B cell (primary cell): ENCODE measurements at regions not wholly inside any gene's neighbourhood (a gene's known extent, or its start where the extent isn't known, plus 50 kb on each side); places are given as distances from the start of the nearest gene placed in this dataset.

ENCODE experiments used
- ATAC-seq: fragments of 200-7000 bp; cut with Tn5 transposase; one replicate; pipeline ENCODE4 v1.10.0; 2021; ENCODE audit warnings: low read depth, mild to moderate bottlenecking, moderate number of reproducible peaks, moderate library complexity
- CTCF ChIA-PET: fragments of 350-600 bp; sonication (Branson Sonifier 250); formaldehyde crosslinking; loops from one replicate; lab custom pipeline; 2021; ENCODE audit warnings: antibody characterized with exemption, inconsistent platforms; lab: Charles Lee
- POLR2A ChIA-PET: fragments of 350-600 bp; sonication (Branson Sonifier 250); formaldehyde crosslinking; loops from one replicate; lab custom pipeline; 2021; ENCODE audit warnings: antibody characterized with exemption; lab: Charles Lee
- DNase-seq: peaks from one replicate; pipeline ENCODE4 v3.0.0; 2013
- H2AFZ ChIP-seq: 2 replicates; pipeline ENCODE4 v1.6.1; 2012; ENCODE audit warnings: mild to moderate bottlenecking, low read depth, low read length; ENCODE audit not compliant: insufficient read depth, poor library complexity, severe bottlenecking
- H3K27ac ChIP-seq, 2 donors: 1 replicate in 1 of 2; 2 replicates in 1 of 2; pipeline ENCODE4 v1.5.1; 2012 to 2013; ENCODE audit warnings: low read length in 2 of 2, mild to moderate bottlenecking in 2 of 2, moderate library complexity in 1 of 2
- H3K27me3 ChIP-seq, 4 experiments: fragments of 200-600 bp in 1 of 4; sonication (generic) in 1 of 4; replicated peaks in 1 of 4; 1 replicate in 2 of 4; 2 replicates in 2 of 4; pipeline versions ENCODE4 v1.6.1 to v1.7.0; 2013 to 2016; ENCODE audit warnings: low read length in 3 of 4, mild to moderate bottlenecking in 2 of 4, mixed read lengths in 1 of 4, moderate library complexity in 1 of 4; ENCODE audit not compliant: insufficient read depth in 4 of 4, control insufficient read depth in 3 of 4; ENCODE audit errors: control extremely low read depth in 1 of 4
- H3K36me3 ChIP-seq, 2 experiments: replicated peaks in 1 of 2; 1 replicate in 1 of 2; 2 replicates in 1 of 2; pipeline versions ENCODE4 v1.6.1 to v1.7.1; 2013; ENCODE audit warnings: low read length in 1 of 2; ENCODE audit not compliant: insufficient read depth in 2 of 2, control insufficient read depth in 1 of 2; ENCODE audit errors: control extremely low read depth in 1 of 2, extremely low read depth in 1 of 2
- H3K4me1 ChIP-seq, 2 donors: fragments of 200-600 bp in 1 of 2; sonication (generic) in 1 of 2; 1 replicate in 1 of 2; 2 replicates in 1 of 2; pipeline versions ENCODE4 v1.5.1 to v1.6.1; 2013 to 2017; ENCODE audit warnings: low read length in 2 of 2; ENCODE audit not compliant: control insufficient read depth in 2 of 2, insufficient read depth in 2 of 2
- H3K4me2 ChIP-seq: replicated peaks from 2 replicates; pipeline ENCODE3; 2012; ENCODE audit warnings: mild to moderate bottlenecking, low read depth, low read length; ENCODE audit not compliant: poor library complexity, severe bottlenecking
- H3K4me3 ChIP-seq, 5 experiments: fragments of 200-600 bp in 1 of 5; sonication (generic) in 1 of 5; 1 replicate in 3 of 5; 2 replicates in 2 of 5; pipeline versions ENCODE4 v1.5.1 to v1.7.0; 2011 to 2016; ENCODE audit warnings: low read length in 4 of 5, mild to moderate bottlenecking in 4 of 5, low read depth in 2 of 5, control low read depth in 1 of 5, moderate library complexity in 1 of 5; ENCODE audit not compliant: insufficient read depth in 1 of 5; ENCODE audit errors: control extremely low read depth in 1 of 5, extremely low read depth in 1 of 5
- H3K79me2 ChIP-seq: fragments of 200-600 bp; sonication (generic); one replicate; pipeline ENCODE4 v1.6.0; 2016; ENCODE audit warnings: low read length; ENCODE audit not compliant: control insufficient read depth, insufficient read depth
- H3K9ac ChIP-seq: fragments of 200-600 bp; sonication (generic); 2 replicates; pipeline ENCODE4 v1.6.1; 2017; ENCODE audit warnings: mild to moderate bottlenecking, low read length, moderate library complexity
- H3K9me3 ChIP-seq, 3 donors: one replicate each; pipeline versions ENCODE4 v1.6.1 to v1.7.1; 2013; ENCODE audit warnings: low read length in 2 of 3; ENCODE audit not compliant: control insufficient read depth in 2 of 3, insufficient read depth in 1 of 3; ENCODE audit errors: control extremely low read depth in 1 of 3
- H4K20me1 ChIP-seq: 2 replicates; pipeline ENCODE4 v1.6.0; 2012; ENCODE audit warnings: mild to moderate bottlenecking, low read length; ENCODE audit not compliant: insufficient read depth, control insufficient read depth, poor library complexity, severe bottlenecking
- H3K27ac Mint-ChIP-seq: one replicate; pipeline ENCODE4 v1.8.0; 2021; ENCODE audit warnings: mixed read lengths
- H3K27me3 Mint-ChIP-seq: one replicate; pipeline ENCODE4 v1.8.0; 2021; ENCODE audit warnings: mixed read lengths
- H3K4me1 Mint-ChIP-seq: one replicate; pipeline ENCODE4 v1.8.0; 2021; ENCODE audit warnings: mixed read lengths
- H3K4me3 Mint-ChIP-seq: one replicate; pipeline ENCODE4 v1.8.0; 2021; ENCODE audit warnings: mixed read lengths
- H3K9me3 Mint-ChIP-seq: one replicate; pipeline ENCODE4 v1.8.0; 2022; ENCODE audit warnings: mixed read lengths; ENCODE audit not compliant: insufficient read depth
- EZH2 ChIP-seq: IDR thresholded peaks from 2 replicates; pipeline ENCODE4 v1.6.1; 2012; ENCODE audit warnings: borderline replicate concordance, low read depth, mild to moderate bottlenecking, moderate library complexity, low read length; ENCODE audit not compliant: insufficient read depth, poor library complexity, severe bottlenecking
- WGBS: methylation state at CpG from one replicate; pipeline ENCODE4 v1.1.5; 2013; ENCODE audit warnings: missing lambda C conversion rate; ENCODE audit not compliant: insufficient coverage; 5-methylcytosine and 5-hydroxymethylcytosine counted together
- intact Hi-C: fragments of 100-400 bp; cut with micrococcal nuclease; formaldehyde crosslinking; loops from one replicate; pipeline ENCODE4 v1.10.0; 2022
- TF ChIP-seq, protein P1 (sequence below): fragments of 200-600 bp; IDR thresholded peaks from one replicate; pipeline ENCODE4 v1.8.0; 2022; ENCODE audit warnings: antibody characterized with exemption, mild to moderate bottlenecking

DNA sequence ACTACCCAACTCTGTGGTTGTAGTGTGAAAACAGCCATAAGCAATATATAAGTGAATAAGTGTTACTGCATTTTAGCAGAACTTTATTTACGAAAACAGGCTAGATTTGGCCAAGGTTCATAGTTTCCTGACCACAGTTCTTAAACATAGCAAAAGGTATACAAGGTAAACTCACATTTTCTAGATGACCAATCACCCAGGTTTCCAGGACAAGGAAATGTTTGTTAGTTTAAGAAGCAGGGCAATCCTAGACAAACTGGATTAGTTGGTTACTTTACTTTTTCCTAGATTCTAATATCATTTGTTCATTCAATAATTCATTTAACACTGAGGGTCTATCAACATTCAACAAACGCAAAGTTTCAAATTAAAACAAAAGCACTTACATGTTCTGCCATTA is 201.7 kb downstream of the SPRY2 start:
- ChIA-PET CTCF (no interaction called here), POLR2A (no interaction called here)
- Histone ChIP-seq H3K4me1 (no peaks in the 10 kb centered on the region), H4K20me1 (no peaks in the 10 kb centered on the region), H3K4me2 (no peak overlapping the region), H3K27me3 (no peaks in the 10 kb centered on the region), H3K9ac (no peak overlapping the region), H2AFZ (no peak overlapping the region), H3K4me3 (no peak overlapping the region), H3K36me3 (no peaks in the 10 kb centered on the region), H3K79me2 (no peaks in the 10 kb centered on the region), H3K9me3 (no peaks in the 10 kb centered on the region), H3K27ac (no peak overlapping the region)
- ATAC-seq, result no peak
- no peak overlapping the region for H3K27ac Mint-ChIP-seq
- intact Hi-C loops, result no loop called here
- no peak overlapping the region for H3K4me3 Mint-ChIP-seq
- H3K9me3 Mint-ChIP-seq, result no peaks in the 10 kb centered on the region
- no peaks in the 10 kb centered on the region for H3K4me1 Mint-ChIP-seq
- no CpG with 5 or more reads among the region's 2 CpGs for WGBS
- H3K27me3 Mint-ChIP-seq, result no peaks in the 10 kb centered on the region
- no peak for DNase-seq
- TF ChIP-seq, protein P1, sequence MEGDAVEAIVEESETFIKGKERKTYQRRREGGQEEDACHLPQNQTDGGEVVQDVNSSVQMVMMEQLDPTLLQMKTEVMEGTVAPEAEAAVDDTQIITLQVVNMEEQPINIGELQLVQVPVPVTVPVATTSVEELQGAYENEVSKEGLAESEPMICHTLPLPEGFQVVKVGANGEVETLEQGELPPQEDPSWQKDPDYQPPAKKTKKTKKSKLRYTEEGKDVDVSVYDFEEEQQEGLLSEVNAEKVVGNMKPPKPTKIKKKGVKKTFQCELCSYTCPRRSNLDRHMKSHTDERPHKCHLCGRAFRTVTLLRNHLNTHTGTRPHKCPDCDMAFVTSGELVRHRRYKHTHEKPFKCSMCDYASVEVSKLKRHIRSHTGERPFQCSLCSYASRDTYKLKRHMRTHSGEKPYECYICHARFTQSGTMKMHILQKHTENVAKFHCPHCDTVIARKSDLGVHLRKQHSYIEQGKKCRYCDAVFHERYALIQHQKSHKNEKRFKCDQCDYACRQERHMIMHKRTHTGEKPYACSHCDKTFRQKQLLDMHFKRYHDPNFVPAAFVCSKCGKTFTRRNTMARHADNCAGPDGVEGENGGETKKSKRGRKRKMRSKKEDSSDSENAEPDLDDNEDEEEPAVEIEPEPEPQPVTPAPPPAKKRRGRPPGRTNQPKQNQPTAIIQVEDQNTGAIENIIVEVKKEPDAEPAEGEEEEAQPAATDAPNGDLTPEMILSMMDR, result no peak
- TF ChIP-seq EZH2, result no peak

DNA sequence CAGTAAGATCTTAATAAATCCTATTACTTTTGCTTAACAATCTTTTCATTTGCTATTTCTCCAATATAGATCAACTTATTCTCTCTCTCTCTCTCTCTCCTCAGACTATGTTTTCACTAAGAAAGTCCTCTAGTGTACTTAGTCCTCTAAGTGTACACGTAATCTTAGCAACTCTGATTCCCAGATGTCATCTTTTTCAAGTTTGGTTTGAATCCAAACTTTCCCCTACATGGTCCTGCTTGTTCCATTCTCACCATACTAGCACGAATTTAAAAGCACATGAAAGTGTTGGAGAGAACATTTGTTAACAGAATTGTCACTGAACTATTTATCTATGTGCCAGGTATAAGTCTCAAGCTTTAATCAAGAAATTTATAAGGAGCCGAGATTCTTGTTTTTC is 202.9 kb downstream of the SPRY2 start:
- POLR2A ChIA-PET, result no interaction called here
- CTCF ChIA-PET, result no interaction called here
- Mint-ChIP-seq H3K4me1 (no peaks in the 10 kb centered on the region), H3K27ac (no peak overlapping the region), H3K9me3 (no peaks in the 10 kb centered on the region), H3K27me3 (no peaks in the 10 kb centered on the region), H3K4me3 (no peak overlapping the region)
- no CpG with 5 or more reads among the region's 3 CpGs for WGBS
- DNase-seq (no peak), ATAC-seq (no peak)
- Histone ChIP-seq H4K20me1 (no peaks in the 10 kb centered on the region), H3K27ac (no peak overlapping the region), H3K4me3 (no peak overlapping the region), H3K79me2 (no peaks in the 10 kb centered on the region), H3K4me2 (no peak overlapping the region), H3K9ac (no peak overlapping the region), H2AFZ (no peak overlapping the region), H3K4me1 (no peaks in the 10 kb centered on the region), H3K27me3 (no peaks in the 10 kb centered on the region), H3K36me3 (no peaks in the 10 kb centered on the region), H3K9me3 (no peaks in the 10 kb centered on the region)
- intact Hi-C loops, result no loop called here
- no peak for TF ChIP-seq EZH2
- TF ChIP-seq, protein P1, result no peak
